GM21447 (cell line): ENCODE measurements at regions not wholly inside any gene's neighbourhood (a gene's known extent, or its start where the extent isn't known, plus 50 kb on each side); places are given as distances from the start of the nearest gene placed in this dataset.
A peak's percentile ranks its signal among the peaks of the same experiment; 100 is the strongest.
"Not testable (repeated sequence)": the region's sequence is repeated elsewhere in the genome, so short reads cannot be mapped to it uniquely, and the experiment has no call there.

ENCODE experiments used
- ATAC-seq: cut with Tn5 transposase; IDR thresholded peaks from one replicate; pipeline ENCODE4 v1.9.1; 2021; ENCODE audit not compliant: unreplicated experiment

- ATAC-seq: no peak
These were observed 50.0 kb upstream of the ALDH1B1 start for GRCh38 chr9:38342532-38342931.

GRCh38 chr9:38342096-38342495 lies 50.4 kb upstream of the ALDH1B1 start:
- ATAC-seq: no peak

GRCh38 chr9:38339496-38339895 lies 53.0 kb upstream of the ALDH1B1 start:
- no peak for ATAC-seq

DNA sequence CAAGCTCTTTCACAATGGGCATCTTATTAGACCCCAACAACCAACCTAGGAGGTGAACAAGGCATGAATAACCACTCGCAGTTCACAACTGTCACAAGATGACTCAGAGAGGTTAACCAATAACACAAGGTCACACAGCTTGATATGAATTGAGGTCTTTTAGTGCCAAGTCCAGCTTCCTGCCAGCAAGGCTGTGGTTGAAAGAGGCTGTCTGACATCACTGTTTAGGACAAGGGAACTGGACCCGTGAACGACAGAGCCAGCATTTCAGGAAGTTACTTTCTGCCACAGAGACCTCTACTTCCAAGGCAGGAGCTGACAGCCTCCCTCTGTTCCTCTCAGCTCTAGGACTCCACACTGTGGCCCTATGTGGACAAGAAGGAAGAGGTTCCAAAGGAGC lies 53.4 kb upstream of the ALDH1B1 start:
- ATAC-seq: peak; percentile 85

DNA sequence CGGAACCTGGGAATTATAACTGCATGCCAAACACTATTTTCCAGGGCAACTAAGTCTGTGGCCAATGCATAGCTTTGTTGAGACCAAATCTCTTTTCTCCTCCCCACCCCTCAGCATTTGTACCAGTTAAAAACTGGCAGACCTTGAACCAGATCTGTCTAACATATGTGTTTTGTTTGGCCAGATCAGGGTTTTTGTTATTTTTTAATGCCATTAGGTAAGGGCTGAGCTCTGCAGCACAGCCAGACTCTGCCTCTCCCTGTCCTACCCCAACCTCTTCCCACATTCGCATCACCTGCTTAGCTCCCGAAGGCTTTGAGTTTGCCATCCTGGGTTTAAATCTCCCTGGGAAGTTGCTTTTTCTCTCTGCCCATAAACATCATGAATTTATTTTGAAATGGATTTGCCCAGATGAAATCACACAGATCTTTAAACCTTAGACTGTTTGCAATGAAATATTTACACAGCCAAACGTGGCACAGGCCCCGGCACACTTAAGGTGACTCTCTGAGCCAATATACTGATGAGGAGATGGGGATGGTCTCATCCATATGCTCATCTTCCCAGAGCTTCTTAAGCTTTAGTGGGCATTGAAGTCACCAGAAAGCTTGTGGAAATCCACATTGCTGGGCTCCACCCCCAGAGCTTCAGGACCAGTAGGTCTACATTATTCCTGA lies 54.0 kb upstream of the ALDH1B1 start:
- no peak for ATAC-seq

DNA sequence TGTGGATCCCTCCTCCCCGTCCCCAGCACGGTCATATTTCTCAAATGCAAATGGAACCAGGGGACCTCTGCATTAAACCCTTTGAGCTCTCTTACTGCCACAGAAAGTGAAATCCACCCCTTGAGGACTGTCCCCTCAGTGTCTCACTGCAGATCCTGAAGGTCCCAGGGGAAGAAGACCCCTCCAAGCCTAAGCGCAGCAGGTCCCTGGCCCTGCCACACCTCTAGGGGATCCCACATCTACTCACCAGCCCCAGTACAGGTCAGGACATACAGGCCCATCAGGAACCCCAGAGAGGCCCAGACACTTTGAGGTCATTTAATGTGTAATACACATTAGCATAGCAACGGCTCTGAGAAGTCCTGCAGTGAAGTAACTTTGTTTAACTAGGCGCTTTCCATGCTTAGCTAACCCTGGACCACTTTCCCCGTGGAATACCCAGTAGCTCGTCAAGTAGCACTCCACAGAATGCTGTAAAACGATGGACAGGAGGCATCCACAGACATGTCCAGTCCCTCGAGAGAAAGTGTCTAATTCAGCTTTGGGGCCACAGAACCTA lies 54.7 kb upstream of the ALDH1B1 start:
- ATAC-seq: no peak

DNA sequence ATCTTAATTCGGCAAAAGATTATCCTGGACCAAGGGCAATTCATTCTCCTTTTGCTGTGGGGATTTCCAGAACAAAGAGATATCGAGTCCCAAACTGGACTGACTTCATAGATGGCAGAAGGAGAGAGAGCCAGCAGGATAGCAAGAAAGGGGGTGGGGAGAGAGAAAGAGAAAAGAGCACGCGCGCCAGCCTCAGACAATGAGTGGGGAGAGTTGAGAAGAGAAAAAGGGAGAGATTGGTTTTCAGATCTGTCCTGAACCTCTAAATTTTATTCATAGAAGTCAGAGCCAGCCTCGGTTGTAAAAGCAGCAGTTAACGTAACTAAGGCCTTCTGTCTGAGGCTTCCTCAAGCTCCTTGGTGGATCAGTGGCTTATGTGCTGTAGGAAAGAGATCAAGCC lies 55.3 kb upstream of the ALDH1B1 start:
- ATAC-seq: no peak

DNA sequence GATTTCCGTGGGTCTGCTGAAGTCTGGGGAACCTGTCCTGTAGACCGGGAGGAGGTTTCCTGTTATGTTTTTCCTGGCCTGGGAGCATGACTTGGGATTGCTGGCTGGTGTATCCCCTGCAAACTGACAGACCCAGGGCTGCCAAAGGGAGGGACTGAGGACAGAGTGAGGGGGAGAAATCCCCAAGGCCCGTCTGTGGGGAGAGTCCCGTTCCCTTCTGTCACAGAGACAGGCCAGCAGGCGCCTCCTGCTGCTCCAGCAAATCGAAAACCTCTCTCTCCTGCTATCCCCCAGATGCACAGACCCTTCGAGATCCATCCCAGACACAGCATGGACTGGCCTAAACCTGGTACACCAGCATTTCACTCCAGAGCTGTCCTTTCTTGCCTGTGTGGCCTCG lies 56.2 kb upstream of the ALDH1B1 start:
- no peak for ATAC-seq

DNA sequence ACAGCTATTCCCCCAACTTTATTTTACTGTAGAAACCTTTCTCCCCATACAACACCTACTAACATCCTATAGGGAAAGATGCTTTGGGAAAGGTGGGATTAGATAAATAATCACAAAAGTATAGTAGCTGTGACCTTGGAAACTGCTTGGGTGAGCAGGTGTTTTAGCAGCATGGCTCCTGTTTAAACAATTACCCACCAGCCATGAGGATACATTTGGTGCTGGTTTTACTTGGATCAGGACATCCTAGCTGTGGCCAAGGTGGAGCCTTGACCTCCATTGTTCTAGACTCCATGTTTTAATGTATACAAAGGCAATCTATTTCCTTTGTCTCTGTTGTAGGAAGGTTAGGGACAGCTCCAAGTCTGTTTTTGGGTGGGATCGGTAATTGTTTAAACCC lies 56.8 kb upstream of the ALDH1B1 start:
- ATAC-seq: no peak

- ATAC-seq: no peak
These were observed 58.3 kb upstream of the ALDH1B1 start for GRCh38 chr9:38334234-38334633.

DNA sequence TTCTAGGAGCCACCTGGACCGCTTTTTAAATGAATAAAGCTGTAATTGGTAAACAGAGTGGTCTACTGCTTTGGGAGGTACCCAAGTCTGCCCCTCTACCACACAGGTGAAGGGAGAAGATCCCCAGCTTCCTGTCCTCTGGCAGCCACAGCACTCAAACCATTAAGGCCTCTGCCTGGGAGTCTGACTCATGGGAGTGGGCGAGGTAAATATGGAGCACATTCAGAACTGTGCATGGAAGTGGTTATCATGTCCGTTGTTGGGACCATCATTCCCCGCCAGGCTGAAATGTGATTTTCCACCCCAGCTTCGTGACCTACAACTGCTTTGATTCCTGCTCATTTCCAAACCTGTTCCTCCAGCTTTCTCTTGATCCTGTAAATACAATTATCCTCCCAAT lies 59.5 kb upstream of the ALDH1B1 start:
- ATAC-seq: no peak

GRCh38 chr9:38332625-38333024 lies 59.9 kb upstream of the ALDH1B1 start:
- ATAC-seq: no peak

GRCh38 chr9:38331141-38331540 lies 61.4 kb upstream of the ALDH1B1 start:
- ATAC-seq: no peak

GRCh38 chr9:38329968-38330367 lies 62.5 kb upstream of the ALDH1B1 start:
- no peak for ATAC-seq

GRCh38 chr9:38328765-38329164 lies 63.7 kb upstream of the ALDH1B1 start:
- ATAC-seq: no peak

DNA sequence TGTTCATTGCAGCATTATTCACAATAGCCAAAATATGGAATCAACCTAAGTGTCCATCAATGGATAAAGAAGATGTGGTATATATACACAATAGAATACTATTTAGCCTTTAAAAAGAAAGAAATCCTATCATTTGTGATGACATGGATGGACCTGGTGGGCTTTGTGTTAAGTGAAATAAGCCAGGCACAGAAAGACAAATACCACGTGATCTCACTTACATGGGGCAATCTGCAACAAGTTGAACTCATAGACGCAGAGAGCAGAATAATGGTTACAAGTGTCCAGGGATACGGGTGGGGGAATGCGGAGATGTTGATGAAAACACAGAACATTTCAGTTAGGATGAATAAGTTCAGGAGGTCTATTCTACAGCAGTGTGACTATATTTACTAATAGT lies 66.4 kb upstream of the ALDH1B1 start:
- ATAC-seq: no peak

- ATAC-seq: not testable (repeated sequence)
These were observed 68.3 kb upstream of the ALDH1B1 start for GRCh38 chr9:38324213-38324612.

DNA sequence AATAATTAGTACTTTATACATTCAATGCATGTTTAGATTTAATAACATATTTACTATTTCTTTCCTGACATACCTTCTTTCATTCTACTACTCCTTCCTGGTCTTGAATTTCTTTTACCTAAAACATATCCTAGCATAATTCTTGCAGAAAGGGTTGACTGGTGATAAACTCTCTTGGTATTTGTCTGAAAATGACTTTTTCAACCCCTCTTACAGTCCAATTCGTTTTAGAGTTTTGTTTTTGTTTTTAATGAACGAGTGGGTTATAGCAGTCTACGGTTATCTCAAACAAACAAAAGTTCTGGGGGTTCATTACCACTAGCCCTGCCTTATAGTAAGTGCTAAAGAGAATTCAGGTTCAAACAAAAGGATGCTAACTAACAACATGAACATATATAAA lies 69.6 kb upstream of the ALDH1B1 start:
- no peak for ATAC-seq

- no peak for ATAC-seq
These were observed 72.9 kb upstream of the ALDH1B1 start for GRCh38 chr9:38319496-38320173.

DNA sequence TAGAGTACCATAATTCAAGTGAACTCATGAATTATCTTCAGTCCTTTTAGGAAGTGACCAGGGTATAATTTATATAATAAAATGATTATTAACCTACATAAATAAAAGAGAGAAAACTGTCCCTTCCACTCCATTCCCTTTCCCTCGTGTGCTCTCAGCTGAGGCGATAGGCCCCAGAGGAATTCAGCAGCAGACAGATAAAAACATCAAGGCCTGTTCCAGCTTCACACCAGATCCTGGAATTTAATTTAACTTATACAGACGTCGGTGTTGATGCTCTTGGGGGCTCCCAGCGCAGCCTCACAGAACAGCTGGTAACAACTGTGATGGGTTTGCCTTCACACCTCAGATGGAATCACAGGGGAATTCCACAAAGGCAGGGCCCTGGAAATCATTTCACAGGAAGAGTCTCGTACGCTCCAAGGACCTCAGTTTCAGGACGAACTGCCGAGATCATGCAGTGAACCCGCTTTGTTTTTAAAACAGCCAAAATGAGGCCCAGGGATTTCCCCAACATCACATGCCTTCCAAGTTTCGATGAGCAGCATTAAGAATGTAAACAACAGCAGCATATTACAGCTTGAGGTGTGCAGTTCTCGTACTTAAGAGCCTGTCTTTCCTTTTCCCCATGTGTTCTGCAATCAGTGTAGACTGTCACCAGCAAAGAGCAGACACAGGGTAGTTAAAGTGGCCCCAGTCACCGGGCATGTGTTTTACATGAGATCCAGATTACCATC lies 73.6 kb upstream of the ALDH1B1 start:
- peak; percentile 90 for ATAC-seq

DNA sequence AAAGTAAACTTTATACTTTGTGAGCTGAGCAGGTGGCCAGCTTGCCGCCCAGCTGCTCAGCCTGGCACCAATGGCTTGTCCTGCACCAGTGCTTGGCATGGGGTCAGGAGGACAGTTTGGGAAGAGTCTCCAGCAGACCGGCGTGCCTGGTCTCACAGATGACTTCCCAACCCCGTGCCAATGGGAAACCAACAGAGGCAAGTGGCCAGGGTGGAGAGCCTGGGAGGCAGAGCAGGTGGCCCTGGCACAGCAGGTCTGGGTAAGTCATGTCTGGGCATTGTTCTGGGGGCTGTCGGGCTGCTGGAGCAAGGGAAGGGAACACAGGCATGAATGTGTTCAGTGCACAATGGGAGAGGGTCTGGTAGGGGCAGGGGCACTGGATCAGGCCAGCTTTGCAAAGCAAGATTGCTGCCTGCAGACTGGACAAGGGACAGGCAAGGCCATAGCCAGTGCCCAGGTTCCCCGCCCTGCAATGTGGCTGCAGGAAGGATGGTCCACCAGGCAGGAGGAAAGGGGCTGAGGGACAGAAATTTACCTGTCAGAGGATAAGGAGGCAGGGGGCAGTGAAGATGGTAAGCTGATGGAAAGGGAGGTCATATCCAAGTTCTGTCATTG lies 76.2 kb upstream of the ALDH1B1 start:
- ATAC-seq: no peak
